ENCODE measurements at regions not wholly inside any gene's neighbourhood (a gene's known extent, or its start where the extent isn't known, plus 50 kb on each side); places are given as distances from the start of the nearest gene placed in this dataset.

DNA sequence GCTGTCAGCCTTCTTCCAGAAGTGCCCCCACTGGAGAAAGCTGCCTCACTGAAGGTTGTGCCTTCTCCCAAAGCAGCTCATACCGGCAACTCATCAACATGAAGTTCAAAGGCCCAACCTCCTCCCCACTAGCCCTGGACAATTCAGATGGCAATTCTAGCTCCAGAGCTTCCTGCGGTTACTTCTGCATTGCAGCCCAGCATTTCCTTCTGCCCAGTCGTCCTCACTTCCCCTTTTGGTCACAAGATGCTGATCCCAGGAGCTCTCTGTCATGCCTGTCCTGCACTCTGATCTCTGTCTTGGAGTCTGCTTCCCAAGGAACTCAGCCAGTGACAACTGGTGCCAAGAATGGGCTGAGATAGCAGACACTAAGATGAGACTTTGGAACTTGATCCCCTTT lies 178.2 kb upstream of the SOX9 start:
- Mint-ChIP-seq H3K4me3 (ENCODE audit: unreplicated experiment) (no peak overlapping the region), H3K27ac (ENCODE audit: low read depth, unreplicated experiment) (no peak overlapping the region), H3K9me3 (ENCODE audit: unreplicated experiment) (peaks cover 12% of the 10 kb centered on the region), H3K4me1 (ENCODE audit: insufficient read depth, unreplicated experiment) (no peaks in the 10 kb centered on the region), H3K36me3 (ENCODE audit: insufficient read depth, unreplicated experiment) (no peaks in the 10 kb centered on the region), H3K27me3 (ENCODE audit: insufficient read depth, unreplicated experiment) (no peaks in the 10 kb centered on the region)
- no TSS peak for BruUV-seq (replicated peaks)
- POLR2A ChIA-PET, result no interaction called here
- intact Hi-C loops (cut with micrococcal nuclease), result no loop called here
- no peak for TF ChIP-seq CTCF (IDR thresholded peaks at IDR 0.05; ENCODE audit: unreplicated experiment)
- DNase-seq (ENCODE audit: unreplicated experiment), result no peak
- CTCF ChIA-PET, result no interaction called here

DNA sequence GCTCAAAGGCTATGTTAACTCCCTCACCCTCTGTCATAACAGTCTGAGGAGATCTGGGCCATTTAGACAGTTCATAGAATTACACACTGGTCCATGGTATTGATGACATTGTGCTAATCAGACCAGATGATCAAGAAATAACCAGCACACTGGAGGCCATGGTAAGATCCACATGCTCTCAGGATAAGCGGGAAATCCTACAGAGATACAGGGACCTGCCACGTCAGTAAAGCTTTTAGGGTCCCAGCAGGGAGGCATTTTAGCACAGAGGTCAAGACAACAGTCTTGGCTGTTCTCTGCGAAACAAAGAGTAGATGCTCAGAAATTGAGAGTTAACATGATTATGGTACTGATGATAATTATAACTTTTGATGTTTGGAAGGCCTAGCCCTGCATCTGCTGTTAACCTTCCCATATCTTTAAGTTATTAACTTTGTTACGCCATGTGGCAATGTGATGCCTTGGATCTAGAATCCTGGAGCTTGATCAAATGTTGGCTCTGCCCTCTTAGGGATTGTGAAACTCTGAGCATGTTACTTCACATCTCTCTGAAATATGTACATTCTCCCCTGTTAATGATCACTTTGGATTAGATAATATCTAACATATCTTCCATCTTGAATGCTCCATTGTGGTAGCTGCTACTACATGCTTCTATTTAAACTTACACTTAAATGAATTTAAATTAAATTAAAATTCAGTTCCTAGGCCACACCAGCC lies 172.0 kb upstream of the SOX9 start:
- H3K4me3 Mint-ChIP-seq (ENCODE audit: unreplicated experiment), result no peak overlapping the region

GRCh38 chr17:71959154-71959553 lies 161.7 kb upstream of the SOX9 start:
- no peaks in the 10 kb centered on the region for H3K9me3 Mint-ChIP-seq (ENCODE audit: unreplicated experiment)
- BruUV-seq (replicated peaks), result no TSS peak
- intact Hi-C loops (cut with micrococcal nuclease), result loop anchor here (1.0 kb wide), 1 partner anchor 159 kb away; no protein-coding TSS in a partner anchor
- H3K27me3 Mint-ChIP-seq (ENCODE audit: insufficient read depth, unreplicated experiment), result no peaks in the 10 kb centered on the region
- no peak overlapping the region for H3K4me3 Mint-ChIP-seq (ENCODE audit: unreplicated experiment)
- H3K36me3 Mint-ChIP-seq (ENCODE audit: insufficient read depth, unreplicated experiment), result no peaks in the 10 kb centered on the region
- CTCF ChIA-PET, result interaction anchor here (0.6 to 1.6 kb wide), 8 partner anchors 11 to 867 kb away, joined by 3 to 8 read pairs (median 4); no protein-coding TSS in a partner anchor
- H3K4me1 Mint-ChIP-seq (ENCODE audit: insufficient read depth, unreplicated experiment), result no peaks in the 10 kb centered on the region
- peak; percentile 50 for TF ChIP-seq CTCF (IDR thresholded peaks at IDR 0.05; ENCODE audit: unreplicated experiment)
- H3K27ac Mint-ChIP-seq (ENCODE audit: low read depth, unreplicated experiment), result no peak overlapping the region
- POLR2A ChIA-PET, result no interaction called here
- DNase-seq (ENCODE audit: unreplicated experiment), result peak; percentile 53

More for the DNA sequence above, 172.0 kb upstream of the SOX9 start:
- ChIA-PET POLR2A (interaction anchor here (0.6 to 1.9 kb wide), 5 partner anchors 9 to 464 kb away, joined by 3 to 6 read pairs (median 3); no protein-coding TSS in a partner anchor), CTCF (interaction anchor here (0.7 to 1.1 kb wide), 3 partner anchors 9 to 443 kb away, joined by 3 to 5 read pairs (median 3); no protein-coding TSS in a partner anchor)
- intact Hi-C loops (cut with micrococcal nuclease), result no loop called here
- BruUV-seq (replicated peaks), result no TSS peak
- Mint-ChIP-seq H3K27ac (ENCODE audit: low read depth, unreplicated experiment) (no peak overlapping the region), H3K9me3 (ENCODE audit: unreplicated experiment) (peaks cover 12% of the 10 kb centered on the region), H3K36me3 (ENCODE audit: insufficient read depth, unreplicated experiment) (no peaks in the 10 kb centered on the region), H3K4me1 (ENCODE audit: insufficient read depth, unreplicated experiment) (no peaks in the 10 kb centered on the region), H3K27me3 (ENCODE audit: insufficient read depth, unreplicated experiment) (no peaks in the 10 kb centered on the region)
- no peak for TF ChIP-seq CTCF (IDR thresholded peaks at IDR 0.05; ENCODE audit: unreplicated experiment)
- peak; percentile 40 for DNase-seq (ENCODE audit: unreplicated experiment)

DNA sequence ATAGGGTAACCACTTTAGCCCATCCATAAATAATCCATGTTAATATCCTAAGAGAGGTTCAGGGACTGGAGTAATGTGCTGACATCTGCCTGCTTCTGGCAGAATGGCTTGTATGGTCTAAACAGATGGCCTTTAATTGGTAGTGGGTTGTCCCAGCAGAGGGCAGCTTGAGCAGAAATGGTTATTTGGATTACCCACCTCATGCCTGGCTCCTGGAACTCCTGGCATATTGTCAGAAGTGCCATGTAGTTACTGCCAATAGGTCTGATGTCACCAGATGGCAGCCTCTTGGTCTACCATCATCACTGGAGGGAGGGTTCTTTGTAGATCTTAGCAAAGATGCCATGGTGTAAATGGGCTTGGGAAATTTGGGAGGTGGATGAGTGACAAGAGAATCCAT lies 157.5 kb upstream of the SOX9 start:
- DNase-seq (ENCODE audit: unreplicated experiment), result no peak
- Mint-ChIP-seq H3K4me1 (ENCODE audit: insufficient read depth, unreplicated experiment) (no peaks in the 10 kb centered on the region), H3K27me3 (ENCODE audit: insufficient read depth, unreplicated experiment) (no peaks in the 10 kb centered on the region), H3K27ac (ENCODE audit: low read depth, unreplicated experiment) (no peak overlapping the region), H3K36me3 (ENCODE audit: insufficient read depth, unreplicated experiment) (no peaks in the 10 kb centered on the region), H3K9me3 (ENCODE audit: unreplicated experiment) (no peaks in the 10 kb centered on the region), H3K4me3 (ENCODE audit: unreplicated experiment) (no peak overlapping the region)
- no peak for TF ChIP-seq CTCF (IDR thresholded peaks at IDR 0.05; ENCODE audit: unreplicated experiment)
- ChIA-PET POLR2A (no interaction called here), CTCF (no interaction called here)
- BruUV-seq (replicated peaks), result no TSS peak
- intact Hi-C loops (cut with micrococcal nuclease), result no loop called here

Data from MCF 10A (cell line).